Heart left ventricle (tissue), 16 donors: ENCODE measurements at regions not wholly inside any gene's neighbourhood (a gene's known extent, or its start where the extent isn't known, plus 50 kb on each side); places are given as distances from the start of the nearest gene placed in this dataset.

Experiments used
- ATAC-seq, 4 donors: fragments of 200-7000 bp; cut with Tn5 transposase; one replicate each; pipeline ENCODE4 v1.9.1; 2020 to 2022; ENCODE audit warnings: moderate library complexity in 4 of 4, mild to moderate bottlenecking in 3 of 4, moderate number of reproducible peaks in 1 of 4
- DNase-seq, 5 donors: peaks; one replicate each; pipeline ENCODE4 v3.0.0-alpha.2; 2020
- H3K27ac ChIP-seq, 12 donors: fragments of 200-600 bp; sonication (generic) in 4 of 12; one replicate each; pipeline versions ENCODE4 v1.5.0 to v1.8.0; 2016 to 2022; ENCODE audit warnings: mild to moderate bottlenecking in 2 of 12
- H3K27me3 ChIP-seq, 9 donors: fragments of 200-600 bp; sonication (generic) in 2 of 9; one replicate each; pipeline versions ENCODE4 v1.5.1 to v1.8.0; 2016 to 2022; ENCODE audit warnings: mild to moderate bottlenecking in 3 of 9
- H3K36me3 ChIP-seq, 9 donors: fragments of 200-600 bp; sonication (generic) in 2 of 9; one replicate each; pipeline versions ENCODE4 v1.5.0 to v1.8.0; 2018 to 2022; ENCODE audit warnings: mild to moderate bottlenecking in 2 of 9
- H3K4me1 ChIP-seq, 12 donors: fragments of 200-600 bp; sonication (generic) in 4 of 12; one replicate each; pipeline versions ENCODE4 v1.5.0 to v1.8.0; 2016 to 2022; ENCODE audit warnings: mild to moderate bottlenecking in 3 of 12
- H3K4me3 ChIP-seq, 12 donors: fragments of 200-600 bp; sonication (generic) in 4 of 12; one replicate each; pipeline versions ENCODE4 v1.5.0 to v1.8.0; 2017 to 2022; ENCODE audit warnings: mild to moderate bottlenecking in 9 of 12, moderate library complexity in 4 of 12
- H3K9me3 ChIP-seq, 12 donors: fragments of 200-600 bp; sonication (generic) in 4 of 12; one replicate each; pipeline versions ENCODE4 v1.5.0 to v1.8.0; 2016 to 2022; ENCODE audit warnings: mild to moderate bottlenecking in 1 of 12
- POLR2A ChIP-seq, 2 donors: fragments of 450-650 bp; IDR thresholded peaks; one replicate each; pipeline ENCODE4 v1.6.1; 2017; ENCODE audit warnings: antibody characterized with exemption in 2 of 2, mild to moderate bottlenecking in 2 of 2, moderate library complexity in 2 of 2
- WGBS, 4 donors: extraction: QIAGEN DNeasy Blood & Tissue Kit in 2 of 4; methylation state at CpG; one replicate each; pipeline versions ENCODE4 v1.1.5 to v1.1.7; 2013 to 2018; 5-methylcytosine and 5-hydroxymethylcytosine counted together
- intact Hi-C, 10 donors: fragments of 100-400 bp; cut with DNase I; formaldehyde crosslinking; loops; one replicate each; pipeline versions ENCODE4 v1.11.1 to v1.14.2; 2022
- TF ChIP-seq, protein P1 (sequence below), 12 donors: fragments of 200-600 bp; sonication (generic) in 4 of 12; IDR thresholded peaks; one replicate each; pipeline versions ENCODE4 v1.5.0 to v1.8.0; 2018 to 2022; ENCODE audit warnings: antibody characterized with exemption in 12 of 12, mild to moderate bottlenecking in 5 of 12
- donor health status: ischemic (EF 13 %, LVEDD 7.1; RV severe dilation, severe dysfunction).
- donor health status: healthy with polysubstance abuse.
- donor health status: DM: no; HTN: yes; CAD: no.
- donor health status: DM: no; HTN: no; CAD: no.
- donor health status: ischemic (EF 25% LVEDD 6.9; RV normal size, moderate dysfunction).
- donor health status: ischemic (EF 25% LVEDD 5.7; RV mildly dilated, moderate dysfunction).
- donor health status: healthy.
- donor health status: DM: yes; HTN: yes; CAD: no.
- donor health status: ischemic (EF 35%, LVEDD 5.7; RV mildly dilated, moderate dysfunction).
- donor health status: nonischemic (EF 11% LVEDD 7.7; RV severe dilation, severe dysfunction).
- donor health status: DM: yes; HTN: yes; CAD: no.
- donor health status: PGD.
- donor health status: ischemic (EF 29% LVEDD 5.4; RV normal size, mild dysfunction).
- donor health status: nonischemic (EF 23%, LVEDD 6.1; RV moderate dilation, normal function).

DNA sequence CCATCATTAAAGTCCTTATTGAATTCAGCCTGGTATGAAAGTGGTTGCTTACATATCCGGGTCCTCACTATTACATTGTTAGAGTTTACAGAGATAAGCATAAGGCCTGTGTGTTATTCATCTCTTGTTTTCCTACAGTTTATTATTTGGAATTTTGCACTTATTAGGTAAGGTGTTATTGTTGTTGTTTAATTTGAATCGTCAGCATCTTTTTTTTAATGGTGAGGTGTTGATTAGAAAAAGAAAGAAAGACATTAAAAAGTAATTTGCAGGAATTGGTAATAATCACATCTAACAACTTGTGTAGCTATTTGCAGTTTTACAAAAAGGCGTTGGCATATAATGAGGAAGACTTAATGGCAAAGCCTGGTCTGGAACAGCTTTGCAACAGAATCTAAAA, 158.6 kb downstream of the SAMD5 start:
- intact Hi-C loops = no loop called here
- H3K4me1 ChIP-seq = no peaks in the 10 kb centered on the region
- no peak overlapping the region for H3K4me3 ChIP-seq
- no peak overlapping the region for H3K27ac ChIP-seq
- DNase-seq = no peak
- H3K9me3 ChIP-seq = peaks cover 0 to 19% (median under 1%) of the 10 kb centered on the region in 12 donors
- ATAC-seq = no peak
- 74 to 83% (median 76%) methylated on average over 3 of the region's 3 CpGs for whole genome bisulfite sequencing, 4 donors
- no peaks in the 10 kb centered on the region for H3K27me3 ChIP-seq
- no peaks in the 10 kb centered on the region for H3K36me3 ChIP-seq
- TF ChIP-seq POLR2A (IDR thresholded peaks at IDR 0.05) = no peak
- TF ChIP-seq, protein P1, sequence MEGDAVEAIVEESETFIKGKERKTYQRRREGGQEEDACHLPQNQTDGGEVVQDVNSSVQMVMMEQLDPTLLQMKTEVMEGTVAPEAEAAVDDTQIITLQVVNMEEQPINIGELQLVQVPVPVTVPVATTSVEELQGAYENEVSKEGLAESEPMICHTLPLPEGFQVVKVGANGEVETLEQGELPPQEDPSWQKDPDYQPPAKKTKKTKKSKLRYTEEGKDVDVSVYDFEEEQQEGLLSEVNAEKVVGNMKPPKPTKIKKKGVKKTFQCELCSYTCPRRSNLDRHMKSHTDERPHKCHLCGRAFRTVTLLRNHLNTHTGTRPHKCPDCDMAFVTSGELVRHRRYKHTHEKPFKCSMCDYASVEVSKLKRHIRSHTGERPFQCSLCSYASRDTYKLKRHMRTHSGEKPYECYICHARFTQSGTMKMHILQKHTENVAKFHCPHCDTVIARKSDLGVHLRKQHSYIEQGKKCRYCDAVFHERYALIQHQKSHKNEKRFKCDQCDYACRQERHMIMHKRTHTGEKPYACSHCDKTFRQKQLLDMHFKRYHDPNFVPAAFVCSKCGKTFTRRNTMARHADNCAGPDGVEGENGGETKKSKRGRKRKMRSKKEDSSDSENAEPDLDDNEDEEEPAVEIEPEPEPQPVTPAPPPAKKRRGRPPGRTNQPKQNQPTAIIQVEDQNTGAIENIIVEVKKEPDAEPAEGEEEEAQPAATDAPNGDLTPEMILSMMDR (IDR thresholded peaks at IDR 0.05) = no peak

DNA sequence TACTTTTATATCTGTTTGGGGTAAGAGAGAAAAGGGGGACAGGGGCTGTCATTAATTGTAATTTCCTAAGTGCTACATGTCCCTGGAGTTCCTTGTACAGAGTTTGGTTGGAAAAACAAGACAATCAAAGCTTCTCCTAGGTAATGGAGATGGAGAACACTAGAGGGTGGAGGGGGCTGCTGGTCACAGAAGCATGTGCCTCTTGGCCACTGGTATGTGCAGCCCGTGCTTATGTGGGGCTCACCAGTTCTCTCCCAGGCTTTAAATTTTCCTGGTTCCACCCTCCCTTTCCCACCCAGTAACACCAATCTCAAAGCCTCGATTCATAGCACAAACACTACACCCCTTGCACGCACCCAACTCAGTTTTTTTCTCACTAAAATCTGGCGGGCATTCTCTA, 165.6 kb downstream of the SAMD5 start:
- Histone ChIP-seq H3K36me3 (no peaks in the 10 kb centered on the region), H3K4me3 (no peak overlapping the region), H3K27ac (no peak overlapping the region), H3K9me3 (peaks cover 0 to 19% (median 1%) of the 10 kb centered on the region in 12 donors), H3K27me3 (no peaks in the 10 kb centered on the region), H3K4me1 (no peaks in the 10 kb centered on the region)
- no peak for TF ChIP-seq POLR2A (IDR thresholded peaks at IDR 0.05)
- TF ChIP-seq, protein P1 (IDR thresholded peaks at IDR 0.05) = no peak
- intact Hi-C loops = no loop called here
- no peak for DNase-seq
- WGBS, 4 donors = 76 to 90% (median 84%) methylated on average over 4 of the region's 4 CpGs
- no peak for ATAC-seq

DNA sequence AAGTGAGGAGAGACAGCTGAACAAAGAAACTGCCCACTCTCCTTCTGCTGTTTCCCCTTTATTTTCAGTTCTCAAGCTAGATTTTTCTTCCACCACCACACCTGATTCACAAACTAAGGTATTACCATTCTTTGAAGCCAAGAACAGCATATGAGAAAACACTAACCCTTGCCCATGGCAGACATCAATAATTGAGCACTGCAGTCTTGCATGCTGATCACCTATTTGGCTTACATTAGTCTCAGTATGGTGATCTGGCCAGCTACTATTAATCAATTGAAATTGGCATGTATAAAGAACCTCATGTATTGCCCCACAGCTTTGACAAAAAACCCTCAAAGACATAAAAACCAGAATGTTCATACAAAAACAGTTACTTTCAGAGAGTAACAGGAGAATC, 166.3 kb downstream of the SAMD5 start:
- Histone ChIP-seq H3K9me3 (peaks cover 0 to 13% (median 1%) of the 10 kb centered on the region in 12 donors), H3K36me3 (no peaks in the 10 kb centered on the region), H3K27ac (no peak overlapping the region), H3K4me1 (no peaks in the 10 kb centered on the region), H3K4me3 (no peak overlapping the region), H3K27me3 (no peaks in the 10 kb centered on the region)
- TF ChIP-seq, protein P1 (IDR thresholded peaks at IDR 0.05) = no peak
- TF ChIP-seq POLR2A (IDR thresholded peaks at IDR 0.05) = no peak
- no peak for ATAC-seq
- DNase-seq = no peak
- intact Hi-C loops = no loop called here

DNA sequence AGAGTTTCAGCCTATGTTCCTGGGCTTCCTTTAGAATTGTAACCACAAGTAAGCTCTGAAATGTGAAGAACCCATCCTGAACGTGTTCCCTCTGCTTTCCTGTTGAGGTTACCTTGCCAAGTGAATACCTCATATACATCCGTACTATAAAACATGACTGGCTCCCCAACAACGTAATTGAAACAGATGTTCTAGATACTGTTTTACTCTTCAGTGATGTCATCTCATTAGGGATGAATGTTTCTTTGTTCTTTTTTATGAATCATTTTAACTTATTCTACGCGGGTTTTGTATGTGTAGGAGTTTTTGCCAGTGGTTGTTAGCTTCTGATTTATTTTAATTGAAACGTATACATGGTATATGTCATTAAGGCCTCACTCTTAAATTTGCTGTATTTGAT, 166.8 kb downstream of the SAMD5 start:
- intact Hi-C loops = no loop called here
- ATAC-seq = no peak

More for the DNA sequence above, 166.8 kb downstream of the SAMD5 start:
- peaks cover 0 to 8% (median 1%) of the 10 kb centered on the region in 12 donors for H3K9me3 ChIP-seq
- TF ChIP-seq POLR2A (IDR thresholded peaks at IDR 0.05) = no peak
- TF ChIP-seq, protein P1 (IDR thresholded peaks at IDR 0.05) = no peak
- H3K4me1 ChIP-seq = no peaks in the 10 kb centered on the region
- H3K36me3 ChIP-seq = no peaks in the 10 kb centered on the region
- H3K4me3 ChIP-seq = no peak overlapping the region
- no peaks in the 10 kb centered on the region for H3K27me3 ChIP-seq
- WGBS, 4 donors = 55 to 62% (median 59%) methylated on average over 6 of the region's 6 CpGs
- no peak for DNase-seq
- H3K27ac ChIP-seq = no peak overlapping the region
